ENCODE measurements at regions not wholly inside any gene's neighbourhood (a gene's known extent, or its start where the extent isn't known, plus 50 kb on each side); places are given as distances from the start of the nearest gene placed in this dataset.

GRCh38 chr11:130612291-130612851, 163.9 kb downstream of the ADAMTS15 start:
- FAIRE-seq (no peak), DNase-seq (ENCODE audit: low spot score) (peak; percentile 13)

GRCh38 chr11:130613396-130613795, 165.0 kb downstream of the ADAMTS15 start:
- no peak for FAIRE-seq

GRCh38 chr11:130614591-130614990, 166.1 kb downstream of the ADAMTS15 start:
- no peak for DNase-seq (ENCODE audit: low spot score)
- FAIRE-seq: no peak

More at GRCh38 chr11:130613396-130613795, 165.0 kb downstream of the ADAMTS15 start:
- no peak for DNase-seq (ENCODE audit: low spot score)

- FAIRE-seq (no peak), DNase-seq (ENCODE audit: low spot score) (no peak)
Observed at GRCh38 chr11:130615561-130615960, 167.1 kb downstream of the ADAMTS15 start.

- DNase-seq (ENCODE audit: low spot score): no peak
- no peak for FAIRE-seq
Observed at GRCh38 chr11:130616573-130616972, 168.1 kb downstream of the ADAMTS15 start.

- FAIRE-seq: no peak
- no peak for DNase-seq (ENCODE audit: low spot score)
Observed at GRCh38 chr11:130617001-130617400, 168.6 kb downstream of the ADAMTS15 start.

- FAIRE-seq: no peak
- no peak for DNase-seq (ENCODE audit: low spot score)
Observed at GRCh38 chr11:130620548-130620947, 172.1 kb downstream of the ADAMTS15 start.

- no peak for FAIRE-seq
- no peak for DNase-seq (ENCODE audit: low spot score)
Observed at GRCh38 chr11:130622141-130622542, 173.7 kb downstream of the ADAMTS15 start.

GRCh38 chr11:130623670-130624668, 175.5 kb downstream of the ADAMTS15 start:
- FAIRE-seq (no peak), DNase-seq (ENCODE audit: low spot score) (no peak)

- FAIRE-seq: no peak
- peak; percentile 16 for DNase-seq (ENCODE audit: low spot score)
Observed at GRCh38 chr11:130624971-130625544, 176.6 kb downstream of the ADAMTS15 start.

- FAIRE-seq: no peak
- DNase-seq (ENCODE audit: low spot score): no peak
Observed at GRCh38 chr11:130625578-130626306, 177.3 kb downstream of the ADAMTS15 start.

- DNase-seq (ENCODE audit: low spot score) (peak; percentile 40), FAIRE-seq (no peak)
Observed at GRCh38 chr11:130629039-130629438, 180.6 kb downstream of the ADAMTS15 start.

- DNase-seq (ENCODE audit: low spot score) (peak; percentile 75), FAIRE-seq (no peak)
Observed at GRCh38 chr11:130631119-130631518, 182.7 kb downstream of the ADAMTS15 start.

GRCh38 chr11:130633466-130633865, 185.0 kb downstream of the ADAMTS15 start:
- FAIRE-seq: no peak

GRCh38 chr11:130634186-130634585, 185.7 kb downstream of the ADAMTS15 start:
- DNase-seq (ENCODE audit: low spot score) (no peak), FAIRE-seq (no peak)

More at GRCh38 chr11:130633466-130633865, 185.0 kb downstream of the ADAMTS15 start:
- DNase-seq (ENCODE audit: low spot score): peak; percentile 20

GRCh38 chr11:130634961-130635473, 186.6 kb downstream of the ADAMTS15 start:
- DNase-seq (ENCODE audit: low spot score): peak; percentile 37

GRCh38 chr11:130635937-130636630, 187.6 kb downstream of the ADAMTS15 start:
- FAIRE-seq (no peak), DNase-seq (ENCODE audit: low spot score) (no peak)

More at GRCh38 chr11:130634961-130635473, 186.6 kb downstream of the ADAMTS15 start:
- no peak for FAIRE-seq

GRCh38 chr11:130636722-130637464, 188.4 kb downstream of the ADAMTS15 start:
- peak; percentile 67 for DNase-seq (ENCODE audit: low spot score)
- FAIRE-seq: no peak

- DNase-seq (ENCODE audit: low spot score) (no peak), FAIRE-seq (no peak)
Observed at GRCh38 chr11:130637566-130637965, 189.1 kb downstream of the ADAMTS15 start.

- FAIRE-seq (no peak), DNase-seq (ENCODE audit: low spot score) (no peak)
Observed at GRCh38 chr11:130638033-130638432, 189.6 kb downstream of the ADAMTS15 start.

All from urothelium cell line (cell line).